ENCODE measurements at regions not wholly inside any gene's neighbourhood (a gene's known extent, or its start where the extent isn't known, plus 50 kb on each side); places are given as distances from the start of the nearest gene placed in this dataset.

GRCh38 chr2:150020221-150020620 is 432.6 kb upstream of the MMADHC start:
- intact Hi-C loops (cut with micrococcal nuclease): loop anchor here (5.0 to 10.0 kb wide), 3 partner anchors 483 to 1615 kb away; no protein-coding TSS in a partner anchor

- intact Hi-C loops (cut with micrococcal nuclease): no loop called here
These were observed 431.5 kb upstream of the MMADHC start for GRCh38 chr2:150019063-150019462.

- intact Hi-C loops (cut with micrococcal nuclease): no loop called here
These were observed 425.4 kb upstream of the MMADHC start for GRCh38 chr2:150012986-150013385.

- intact Hi-C loops (cut with micrococcal nuclease): no loop called here
These were observed 423.7 kb upstream of the MMADHC start for GRCh38 chr2:150011161-150011730.

- intact Hi-C loops (cut with micrococcal nuclease): no loop called here
These were observed 421.3 kb upstream of the MMADHC start for GRCh38 chr2:150008901-150009300.

- intact Hi-C loops (cut with micrococcal nuclease): no loop called here
These were observed 420.3 kb upstream of the MMADHC start for GRCh38 chr2:150007815-150008430.

- intact Hi-C loops (cut with micrococcal nuclease): no loop called here
These were observed 419.0 kb upstream of the MMADHC start for GRCh38 chr2:150006591-150006990.

- intact Hi-C loops (cut with micrococcal nuclease): no loop called here
These were observed 416.0 kb upstream of the MMADHC start for GRCh38 chr2:150003544-150003943.

GRCh38 chr2:150001788-150002187 is 414.2 kb upstream of the MMADHC start:
- intact Hi-C loops (cut with micrococcal nuclease): no loop called here

- intact Hi-C loops (cut with micrococcal nuclease): no loop called here
These were observed 409.3 kb upstream of the MMADHC start for GRCh38 chr2:149996901-149997300.

- intact Hi-C loops (cut with micrococcal nuclease): no loop called here
These were observed 406.6 kb upstream of the MMADHC start for GRCh38 chr2:149994057-149994728.

GRCh38 chr2:149993316-149993715 is 405.7 kb upstream of the MMADHC start:
- intact Hi-C loops (cut with micrococcal nuclease): no loop called here

GRCh38 chr2:149991576-149991975 is 404.0 kb upstream of the MMADHC start:
- intact Hi-C loops (cut with micrococcal nuclease): no loop called here

- intact Hi-C loops (cut with micrococcal nuclease): no loop called here
These were observed 403.4 kb upstream of the MMADHC start for GRCh38 chr2:149990965-149991364.

GRCh38 chr2:149989447-149990063 is 402.0 kb upstream of the MMADHC start:
- intact Hi-C loops (cut with micrococcal nuclease): no loop called here

GRCh38 chr2:149988361-149988760 is 400.8 kb upstream of the MMADHC start:
- intact Hi-C loops (cut with micrococcal nuclease): no loop called here

GRCh38 chr2:149986861-149987260 is 399.3 kb upstream of the MMADHC start:
- intact Hi-C loops (cut with micrococcal nuclease): no loop called here

- intact Hi-C loops (cut with micrococcal nuclease): no loop called here
These were observed 396.7 kb upstream of the MMADHC start for GRCh38 chr2:149984311-149984710.

GRCh38 chr2:149972066-149972465 is 384.5 kb upstream of the MMADHC start:
- intact Hi-C loops (cut with micrococcal nuclease): no loop called here

- intact Hi-C loops (cut with micrococcal nuclease): no loop called here
These were observed 367.5 kb upstream of the MMADHC start for GRCh38 chr2:149954981-149955600.

- intact Hi-C loops (cut with micrococcal nuclease): no loop called here
These were observed 366.1 kb upstream of the MMADHC start for GRCh38 chr2:149953627-149954026.

GRCh38 chr2:149931486-149931885 is 343.9 kb upstream of the MMADHC start:
- intact Hi-C loops (cut with micrococcal nuclease): no loop called here

Data from T-helper 1 cell treated with Interleukin-12 subunit alpha and Interleukin-12 subunit beta and Interleukin-4 antibody, amounts not matched to agents 30 ng/mL and 1 ng/mL, for 36 hours (primary cell).